ENCODE measurements at regions not wholly inside any gene's neighbourhood (a gene's known extent, or its start where the extent isn't known, plus 50 kb on each side); places are given as distances from the start of the nearest gene placed in this dataset.

DNA sequence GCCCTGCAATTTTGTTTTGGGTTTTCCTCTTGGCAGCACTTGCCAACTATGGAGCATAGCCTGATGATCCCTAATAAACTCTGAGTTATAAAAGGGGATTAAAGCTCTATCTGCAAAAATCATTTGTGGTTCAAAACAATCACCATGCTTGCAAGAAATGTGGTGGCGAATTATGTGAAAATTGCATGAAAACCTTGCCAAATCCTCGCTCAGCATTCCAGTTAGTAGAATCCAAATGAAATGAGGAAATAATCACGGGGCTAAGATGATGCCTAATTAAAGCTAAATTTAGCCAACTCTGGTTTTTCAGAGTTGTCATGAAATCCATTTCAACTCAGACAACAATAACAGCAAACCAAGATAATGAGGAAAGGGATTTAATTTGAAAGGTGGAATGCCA, 73.0 kb upstream of the PROK2 start:
- TF ChIP-seq, protein P1, sequence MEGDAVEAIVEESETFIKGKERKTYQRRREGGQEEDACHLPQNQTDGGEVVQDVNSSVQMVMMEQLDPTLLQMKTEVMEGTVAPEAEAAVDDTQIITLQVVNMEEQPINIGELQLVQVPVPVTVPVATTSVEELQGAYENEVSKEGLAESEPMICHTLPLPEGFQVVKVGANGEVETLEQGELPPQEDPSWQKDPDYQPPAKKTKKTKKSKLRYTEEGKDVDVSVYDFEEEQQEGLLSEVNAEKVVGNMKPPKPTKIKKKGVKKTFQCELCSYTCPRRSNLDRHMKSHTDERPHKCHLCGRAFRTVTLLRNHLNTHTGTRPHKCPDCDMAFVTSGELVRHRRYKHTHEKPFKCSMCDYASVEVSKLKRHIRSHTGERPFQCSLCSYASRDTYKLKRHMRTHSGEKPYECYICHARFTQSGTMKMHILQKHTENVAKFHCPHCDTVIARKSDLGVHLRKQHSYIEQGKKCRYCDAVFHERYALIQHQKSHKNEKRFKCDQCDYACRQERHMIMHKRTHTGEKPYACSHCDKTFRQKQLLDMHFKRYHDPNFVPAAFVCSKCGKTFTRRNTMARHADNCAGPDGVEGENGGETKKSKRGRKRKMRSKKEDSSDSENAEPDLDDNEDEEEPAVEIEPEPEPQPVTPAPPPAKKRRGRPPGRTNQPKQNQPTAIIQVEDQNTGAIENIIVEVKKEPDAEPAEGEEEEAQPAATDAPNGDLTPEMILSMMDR (IDR thresholded peaks at IDR 0.05) = no peak
- TF ChIP-seq POLR2AphosphoS5 (IDR thresholded peaks at IDR 0.05; ENCODE audit: low read depth, low read length) = no peak
- no peak for TF ChIP-seq SIN3A (IDR thresholded peaks at IDR 0.05; ENCODE audit: borderline replicate concordance, insufficient read depth, low read depth, low read length)
- TF ChIP-seq, protein P2, sequence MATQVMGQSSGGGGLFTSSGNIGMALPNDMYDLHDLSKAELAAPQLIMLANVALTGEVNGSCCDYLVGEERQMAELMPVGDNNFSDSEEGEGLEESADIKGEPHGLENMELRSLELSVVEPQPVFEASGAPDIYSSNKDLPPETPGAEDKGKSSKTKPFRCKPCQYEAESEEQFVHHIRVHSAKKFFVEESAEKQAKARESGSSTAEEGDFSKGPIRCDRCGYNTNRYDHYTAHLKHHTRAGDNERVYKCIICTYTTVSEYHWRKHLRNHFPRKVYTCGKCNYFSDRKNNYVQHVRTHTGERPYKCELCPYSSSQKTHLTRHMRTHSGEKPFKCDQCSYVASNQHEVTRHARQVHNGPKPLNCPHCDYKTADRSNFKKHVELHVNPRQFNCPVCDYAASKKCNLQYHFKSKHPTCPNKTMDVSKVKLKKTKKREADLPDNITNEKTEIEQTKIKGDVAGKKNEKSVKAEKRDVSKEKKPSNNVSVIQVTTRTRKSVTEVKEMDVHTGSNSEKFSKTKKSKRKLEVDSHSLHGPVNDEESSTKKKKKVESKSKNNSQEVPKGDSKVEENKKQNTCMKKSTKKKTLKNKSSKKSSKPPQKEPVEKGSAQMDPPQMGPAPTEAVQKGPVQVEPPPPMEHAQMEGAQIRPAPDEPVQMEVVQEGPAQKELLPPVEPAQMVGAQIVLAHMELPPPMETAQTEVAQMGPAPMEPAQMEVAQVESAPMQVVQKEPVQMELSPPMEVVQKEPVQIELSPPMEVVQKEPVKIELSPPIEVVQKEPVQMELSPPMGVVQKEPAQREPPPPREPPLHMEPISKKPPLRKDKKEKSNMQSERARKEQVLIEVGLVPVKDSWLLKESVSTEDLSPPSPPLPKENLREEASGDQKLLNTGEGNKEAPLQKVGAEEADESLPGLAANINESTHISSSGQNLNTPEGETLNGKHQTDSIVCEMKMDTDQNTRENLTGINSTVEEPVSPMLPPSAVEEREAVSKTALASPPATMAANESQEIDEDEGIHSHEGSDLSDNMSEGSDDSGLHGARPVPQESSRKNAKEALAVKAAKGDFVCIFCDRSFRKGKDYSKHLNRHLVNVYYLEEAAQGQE (IDR thresholded peaks at IDR 0.05; ENCODE audit: insufficient read depth in 1 of 2, low read depth in 2 of 2, low read length in 1 of 2) = no peak
- no peak for TF ChIP-seq TCF7L2 (IDR thresholded peaks at IDR 0.05; ENCODE audit: low read depth, low read length)
